HepG2 (cell line): ENCODE measurements at regions not wholly inside any gene's neighbourhood (a gene's known extent, or its start where the extent isn't known, plus 50 kb on each side); places are given as distances from the start of the nearest gene placed in this dataset.

Experiments used
- ATAC-seq: fragments of 200-7000 bp; cut with Tn5 transposase; 3 replicates; pipeline ENCODE4 v1.9.1; 2020; ENCODE audit warnings: mild to moderate bottlenecking, moderate library complexity
- BruUV-seq: library from RNA; stranded (reverse); fragments of 400-500 nt; replicated peaks from 2 replicates; lab custom pipeline; 2021; lab: Mats Ljungman, UMichigan
- CTCF ChIA-PET: fragments of 300-600 bp; formaldehyde crosslinking; extraction: SDS; loops from one replicate; lab custom pipeline; 2021; ENCODE audit warnings: low total read pairs, inconsistent platforms, low intra/inter-chr PET ratio; lab: Yijun Ruan, JAX
- POLR2A ChIA-PET: fragments of 350-600 bp; sonication (Branson Sonifier 250); formaldehyde crosslinking; loops from one replicate; lab custom pipeline; 2020; ENCODE audit warnings: antibody characterized with exemption, inconsistent platforms; lab: Yijun Ruan, JAX
- DNase-seq: peaks from one replicate; pipeline ENCODE4 v3.0.0-alpha.2; 2015; ENCODE audit warnings: low spot score
- FAIRE-seq: peaks from 3 replicates; lab custom pipeline; 2011; peaks lifted over from hg19 to GRCh38; lab: Jason Lieb, UNC
- H2AFZ ChIP-seq: one replicate; pipeline ENCODE4 v1.6.1; 2011; ENCODE audit warnings: low read length, inconsistent platforms
- H3K27ac ChIP-seq: fragments of 300-600 bp; 3 replicates; pipeline ENCODE4 v1.8.0; 2011; ENCODE audit warnings: mixed run types, mild to moderate bottlenecking, mixed read lengths, low read length, inconsistent platforms; ENCODE audit not compliant: insufficient read depth; ENCODE audit errors: extremely low read length
- H3K27me3 ChIP-seq, 2 experiments: fragments of 200-600 bp in 1 of 2; 2 replicates in 1 of 2; 3 replicates in 1 of 2; pipeline versions ENCODE4 v1.6.0 to v1.8.0; 2011; ENCODE audit warnings: low read length in 2 of 2, mild to moderate bottlenecking in 2 of 2, moderate library complexity in 2 of 2, inconsistent platforms in 1 of 2; ENCODE audit not compliant: insufficient read depth in 2 of 2, control insufficient read depth in 1 of 2
- H3K36me3 ChIP-seq, 2 experiments: fragments of 200-600 bp in 1 of 2; replicated peaks in 1 of 2; 2 replicates in 1 of 2; 3 replicates in 1 of 2; pipeline versions ENCODE4 v1.5.1 to v1.8.0; 2011; ENCODE audit warnings: low read length in 2 of 2, inconsistent platforms in 1 of 2; ENCODE audit not compliant: insufficient read depth in 2 of 2, control insufficient read depth in 1 of 2
- H3K4me1 ChIP-seq: 2 replicates; pipeline ENCODE4 v1.5.1; 2012; ENCODE audit warnings: low read length, inconsistent platforms; ENCODE audit not compliant: insufficient read depth
- H3K4me2 ChIP-seq: 2 replicates; pipeline ENCODE4 v1.6.0; 2011; ENCODE audit warnings: low read depth, low read length, inconsistent platforms
- H3K4me3 ChIP-seq, 3 experiments: fragments of 200-600 bp in 1 of 3; sonication (generic), shearing (Covaris generic) in 1 of 3; replicated peaks in 1 of 3; 2 replicates each; pipeline ENCODE4 v1.5.1; 2011 to 2016; ENCODE audit warnings: low read length in 3 of 3, inconsistent platforms in 2 of 3, low read depth in 2 of 3, mild to moderate bottlenecking in 2 of 3, control low read depth in 1 of 3, mixed read lengths in 1 of 3; ENCODE audit not compliant: insufficient read depth in 1 of 3
- H3K79me2 ChIP-seq: one replicate; pipeline ENCODE4 v1.6.1; 2011; ENCODE audit warnings: low read length, inconsistent platforms; ENCODE audit not compliant: insufficient read depth
- H3K9ac ChIP-seq: 2 replicates; pipeline ENCODE4 v1.6.0; 2011; ENCODE audit warnings: mild to moderate bottlenecking, low read depth, low read length, inconsistent platforms; ENCODE audit not compliant: insufficient read depth
- H3K9me3 ChIP-seq: 2 replicates; pipeline ENCODE4 v1.5.1; 2012; ENCODE audit warnings: mild to moderate bottlenecking, low read length
- H4K20me1 ChIP-seq: 2 replicates; pipeline ENCODE4 v1.6.0; 2011; ENCODE audit warnings: inconsistent platforms, mild to moderate bottlenecking, low read length, moderate library complexity; ENCODE audit not compliant: insufficient read depth
- FOXJ3 ChIP-seq: sonication (generic); formaldehyde crosslinking; IDR thresholded peaks from 2 replicates; pipeline ENCODE4 v1.4.0; 2020; ENCODE audit warnings: missing genetic modification reagents, mild to moderate bottlenecking, borderline replicate concordance
- SMAD3 ChIP-seq: sonication (generic); formaldehyde crosslinking; IDR thresholded peaks from 2 replicates; pipeline ENCODE4 v1.4.0; 2020; ENCODE audit warnings: missing genetic modification reagents
- SPEN ChIP-seq: sonication (generic); formaldehyde crosslinking; IDR thresholded peaks from 2 replicates; pipeline ENCODE4 v1.5.1; 2020; ENCODE audit warnings: low read depth, mild to moderate bottlenecking, missing genetic modification reagents
- SRSF9 ChIP-seq: fragments of 200-400 bp; formaldehyde crosslinking; IDR thresholded peaks from 2 replicates; pipeline ENCODE4 v1.6.1; 2018; ENCODE audit warnings: borderline replicate concordance, mild to moderate bottlenecking, low read depth, low read length; ENCODE audit not compliant: insufficient read depth, poor library complexity, severe bottlenecking
- U2AF1 ChIP-seq: fragments of 200-400 bp; formaldehyde crosslinking; optimal IDR thresholded peaks from 2 replicates; pipeline ENCODE3; 2017; ENCODE audit warnings: mild to moderate bottlenecking, low read depth, low read length
- ZBTB20 ChIP-seq: sonication (generic); formaldehyde crosslinking; IDR thresholded peaks from 2 replicates; pipeline ENCODE4 v1.8.1; 2023; ENCODE audit warnings: missing genetic modification reagents, low read depth, mild to moderate bottlenecking, borderline replicate concordance
- ZNF207 ChIP-seq: fragments of 450-650 bp; IDR thresholded peaks from 2 replicates; pipeline ENCODE4 v1.6.1; 2016; ENCODE audit warnings: antibody characterized with exemption, borderline replicate concordance
- ZNF34 ChIP-seq: sonication (generic); formaldehyde crosslinking; IDR thresholded peaks from 2 replicates; pipeline ENCODE4 v1.4.0; 2020; ENCODE audit warnings: mild to moderate bottlenecking, missing genetic modification reagents, borderline replicate concordance
- WGBS: methylation state at CpG from one replicate; pipeline ENCODE4 v1.1.6; 2017; ENCODE audit warnings: low lambda C conversion rate; 5-methylcytosine and 5-hydroxymethylcytosine counted together
- in situ Hi-C: cut with HindIII; loops from 2 replicates; pipeline ENCODE4 v1.10.0; 2017; ENCODE audit warnings: low pct_unique_long_range_greater_than_20kb; ENCODE audit not compliant: extremely low pct_ligation_motif_present
- intact Hi-C: fragments of 100-400 bp; cut with micrococcal nuclease; formaldehyde crosslinking; loops from one replicate; pipeline ENCODE4 v1.10.0; 2022; ENCODE audit not compliant: unreplicated experiment
- TF ChIP-seq, protein P1 (sequence below): sonication (generic); formaldehyde crosslinking; conservative IDR thresholded peaks from 2 replicates; pipeline ENCODE4 v1.5.0; 2020; ENCODE audit warnings: missing genetic modification reagents
- TF ChIP-seq, protein P2 (sequence below): sonication (generic); formaldehyde crosslinking; conservative IDR thresholded peaks from 2 replicates; pipeline ENCODE4 v1.4.0; 2020; ENCODE audit warnings: mild to moderate bottlenecking, missing genetic modification reagents, moderate library complexity
- TF ChIP-seq, protein P3 (sequence below): sonication (generic); formaldehyde crosslinking; IDR thresholded peaks from 2 replicates; pipeline ENCODE4 v1.8.1; 2023; ENCODE audit warnings: mild to moderate bottlenecking, missing genetic modification reagents

GRCh38 chr7:25054819-25055519 is 70.1 kb downstream of the CYCS start (continued):
- TF ChIP-seq, protein P1, sequence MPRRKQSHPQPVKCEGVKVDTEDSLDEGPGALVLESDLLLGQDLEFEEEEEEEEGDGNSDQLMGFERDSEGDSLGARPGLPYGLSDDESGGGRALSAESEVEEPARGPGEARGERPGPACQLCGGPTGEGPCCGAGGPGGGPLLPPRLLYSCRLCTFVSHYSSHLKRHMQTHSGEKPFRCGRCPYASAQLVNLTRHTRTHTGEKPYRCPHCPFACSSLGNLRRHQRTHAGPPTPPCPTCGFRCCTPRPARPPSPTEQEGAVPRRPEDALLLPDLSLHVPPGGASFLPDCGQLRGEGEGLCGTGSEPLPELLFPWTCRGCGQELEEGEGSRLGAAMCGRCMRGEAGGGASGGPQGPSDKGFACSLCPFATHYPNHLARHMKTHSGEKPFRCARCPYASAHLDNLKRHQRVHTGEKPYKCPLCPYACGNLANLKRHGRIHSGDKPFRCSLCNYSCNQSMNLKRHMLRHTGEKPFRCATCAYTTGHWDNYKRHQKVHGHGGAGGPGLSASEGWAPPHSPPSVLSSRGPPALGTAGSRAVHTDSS (CRISPR knock-in tag): no peak
- TF ChIP-seq, protein P2, sequence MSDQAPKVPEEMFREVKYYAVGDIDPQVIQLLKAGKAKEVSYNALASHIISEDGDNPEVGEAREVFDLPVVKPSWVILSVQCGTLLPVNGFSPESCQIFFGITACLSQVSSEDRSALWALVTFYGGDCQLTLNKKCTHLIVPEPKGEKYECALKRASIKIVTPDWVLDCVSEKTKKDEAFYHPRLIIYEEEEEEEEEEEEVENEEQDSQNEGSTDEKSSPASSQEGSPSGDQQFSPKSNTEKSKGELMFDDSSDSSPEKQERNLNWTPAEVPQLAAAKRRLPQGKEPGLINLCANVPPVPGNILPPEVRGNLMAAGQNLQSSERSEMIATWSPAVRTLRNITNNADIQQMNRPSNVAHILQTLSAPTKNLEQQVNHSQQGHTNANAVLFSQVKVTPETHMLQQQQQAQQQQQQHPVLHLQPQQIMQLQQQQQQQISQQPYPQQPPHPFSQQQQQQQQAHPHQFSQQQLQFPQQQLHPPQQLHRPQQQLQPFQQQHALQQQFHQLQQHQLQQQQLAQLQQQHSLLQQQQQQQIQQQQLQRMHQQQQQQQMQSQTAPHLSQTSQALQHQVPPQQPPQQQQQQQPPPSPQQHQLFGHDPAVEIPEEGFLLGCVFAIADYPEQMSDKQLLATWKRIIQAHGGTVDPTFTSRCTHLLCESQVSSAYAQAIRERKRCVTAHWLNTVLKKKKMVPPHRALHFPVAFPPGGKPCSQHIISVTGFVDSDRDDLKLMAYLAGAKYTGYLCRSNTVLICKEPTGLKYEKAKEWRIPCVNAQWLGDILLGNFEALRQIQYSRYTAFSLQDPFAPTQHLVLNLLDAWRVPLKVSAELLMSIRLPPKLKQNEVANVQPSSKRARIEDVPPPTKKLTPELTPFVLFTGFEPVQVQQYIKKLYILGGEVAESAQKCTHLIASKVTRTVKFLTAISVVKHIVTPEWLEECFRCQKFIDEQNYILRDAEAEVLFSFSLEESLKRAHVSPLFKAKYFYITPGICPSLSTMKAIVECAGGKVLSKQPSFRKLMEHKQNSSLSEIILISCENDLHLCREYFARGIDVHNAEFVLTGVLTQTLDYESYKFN (CRISPR knock-in tag): no peak

DNA sequence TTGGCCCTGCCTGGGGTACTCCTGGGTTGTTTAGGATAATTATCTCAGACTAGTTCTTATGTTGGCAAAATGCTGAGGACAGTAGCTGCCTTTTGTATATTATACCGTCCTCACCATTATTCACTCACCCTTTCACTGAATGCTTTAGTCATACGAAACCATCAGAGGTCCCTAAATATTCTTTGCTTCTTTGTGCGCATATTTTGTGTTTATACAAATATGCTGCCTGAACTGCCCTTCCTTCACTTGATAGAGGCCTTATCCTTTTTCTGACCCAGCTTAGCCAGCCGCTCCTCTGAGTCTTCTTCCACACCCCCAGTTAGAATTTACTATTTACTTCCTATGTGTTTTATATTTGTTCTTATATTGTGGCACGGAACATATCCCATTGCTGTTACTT is 70.2 kb upstream of the OSBPL3 start:
- intact Hi-C loops (no loop called here), in situ Hi-C loops (no loop called here)
- ChIA-PET POLR2A (no interaction called here), CTCF (no interaction called here)
- Histone ChIP-seq H4K20me1 (no peaks in the 10 kb centered on the region), H3K4me1 (peaks cover 38% of the 10 kb centered on the region), H3K36me3 (no peaks in the 10 kb centered on the region), H2AFZ (no peak overlapping the region), H3K27me3 (no peaks in the 10 kb centered on the region), H3K4me3 (no peak overlapping the region), H3K9ac (no peak overlapping the region), H3K79me2 (no peaks in the 10 kb centered on the region), H3K4me2 (no peak overlapping the region), H3K27ac (no peak overlapping the region), H3K9me3 (no peaks in the 10 kb centered on the region)
- DNase-seq: no peak
- WGBS: 43% methylated on average over 5 of the region's 5 CpGs
- ATAC-seq: no peak
- no TSS peak for BruUV-seq
- FAIRE-seq: no peak
- TF ChIP-seq SPEN (CRISPR knock-in tag) (no peak), U2AF1 (no peak), SMAD3 (CRISPR knock-in tag) (no peak), FOXJ3 (CRISPR knock-in tag) (no peak), SRSF9 (no peak), ZBTB20 (no peak), ZNF207 (no peak), ZNF34 (CRISPR knock-in tag) (no peak)
- TF ChIP-seq, protein P3, sequence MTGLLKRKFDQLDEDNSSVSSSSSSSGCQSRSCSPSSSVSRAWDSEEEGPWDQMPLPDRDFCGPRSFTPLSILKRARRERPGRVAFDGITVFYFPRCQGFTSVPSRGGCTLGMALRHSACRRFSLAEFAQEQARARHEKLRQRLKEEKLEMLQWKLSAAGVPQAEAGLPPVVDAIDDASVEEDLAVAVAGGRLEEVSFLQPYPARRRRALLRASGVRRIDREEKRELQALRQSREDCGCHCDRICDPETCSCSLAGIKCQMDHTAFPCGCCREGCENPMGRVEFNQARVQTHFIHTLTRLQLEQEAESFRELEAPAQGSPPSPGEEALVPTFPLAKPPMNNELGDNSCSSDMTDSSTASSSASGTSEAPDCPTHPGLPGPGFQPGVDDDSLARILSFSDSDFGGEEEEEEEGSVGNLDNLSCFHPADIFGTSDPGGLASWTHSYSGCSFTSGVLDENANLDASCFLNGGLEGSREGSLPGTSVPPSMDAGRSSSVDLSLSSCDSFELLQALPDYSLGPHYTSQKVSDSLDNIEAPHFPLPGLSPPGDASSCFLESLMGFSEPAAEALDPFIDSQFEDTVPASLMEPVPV (CRISPR knock-in tag): no peak
